Daoy (cell line): ENCODE measurements at regions not wholly inside any gene's neighbourhood (a gene's known extent, or its start where the extent isn't known, plus 50 kb on each side); places are given as distances from the start of the nearest gene placed in this dataset.

Experiments
- DNase-seq: peaks from one replicate; pipeline ENCODE4 v3.0.0-alpha.2; 2015; ENCODE audit warnings: low read depth

GRCh38 chr13:73850104-73850873, 283.9 kb downstream of the KLF12 start:
- no peak for DNase-seq

- peak; percentile 9 for DNase-seq
Observed at GRCh38 chr13:73849292-73849691, 284.9 kb downstream of the KLF12 start.

- no peak for DNase-seq
Observed at GRCh38 chr13:73844986-73845385, 289.2 kb downstream of the KLF12 start.

DNA sequence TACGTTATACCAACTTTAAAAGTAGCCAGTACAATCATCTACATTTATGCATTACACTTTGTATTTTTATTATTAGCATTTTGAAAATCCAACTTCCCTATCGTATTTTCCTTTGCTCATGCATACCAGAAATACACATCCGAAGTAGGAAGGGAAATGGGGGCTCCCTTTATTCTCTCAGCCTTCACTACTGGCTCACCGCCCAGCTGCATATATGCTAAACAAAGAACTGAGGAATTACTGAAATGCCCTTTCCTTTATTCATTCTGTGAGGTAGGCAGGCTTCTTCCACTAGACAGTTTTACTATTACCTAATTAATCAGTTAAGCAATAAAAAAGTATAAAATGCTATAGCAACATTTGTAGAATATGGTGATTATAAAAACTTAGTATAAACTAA, 291.6 kb downstream of the KLF12 start:
- DNase-seq: no peak

DNA sequence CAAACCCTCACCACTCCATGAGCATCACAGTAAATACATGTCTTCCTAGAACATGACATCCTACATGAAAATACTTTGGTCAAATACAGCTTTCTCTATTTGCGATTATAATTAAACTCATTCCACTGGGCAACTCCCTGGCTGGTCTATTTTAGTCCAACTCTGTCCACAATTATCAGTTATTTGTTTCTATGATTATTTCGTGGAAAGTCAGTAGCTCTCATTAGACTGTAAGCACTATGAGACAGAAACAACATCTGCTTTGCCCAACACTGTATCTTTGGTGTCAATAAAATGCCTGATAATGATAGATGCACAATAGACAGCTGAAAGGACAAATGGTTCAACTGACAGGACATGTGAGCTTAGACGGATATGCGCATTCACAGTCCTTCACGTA, 292.0 kb downstream of the KLF12 start:
- DNase-seq: no peak

- no peak for DNase-seq
Observed at GRCh38 chr13:73837147-73837546, 297.1 kb downstream of the KLF12 start.

- DNase-seq: peak; percentile 5
Observed at GRCh38 chr13:73835138-73835721, 299.0 kb downstream of the KLF12 start.

- no peak for DNase-seq
Observed at GRCh38 chr13:73833325-73834070, 300.7 kb downstream of the KLF12 start.

- DNase-seq: no peak
Observed at GRCh38 chr13:73832825-73833224, 301.4 kb downstream of the KLF12 start.

GRCh38 chr13:73832128-73832588, 302.0 kb downstream of the KLF12 start:
- DNase-seq: no peak

GRCh38 chr13:73829416-73829815, 304.8 kb downstream of the KLF12 start:
- no peak for DNase-seq

- no peak for DNase-seq
Observed at GRCh38 chr13:73828811-73829210, 305.4 kb downstream of the KLF12 start.

DNA sequence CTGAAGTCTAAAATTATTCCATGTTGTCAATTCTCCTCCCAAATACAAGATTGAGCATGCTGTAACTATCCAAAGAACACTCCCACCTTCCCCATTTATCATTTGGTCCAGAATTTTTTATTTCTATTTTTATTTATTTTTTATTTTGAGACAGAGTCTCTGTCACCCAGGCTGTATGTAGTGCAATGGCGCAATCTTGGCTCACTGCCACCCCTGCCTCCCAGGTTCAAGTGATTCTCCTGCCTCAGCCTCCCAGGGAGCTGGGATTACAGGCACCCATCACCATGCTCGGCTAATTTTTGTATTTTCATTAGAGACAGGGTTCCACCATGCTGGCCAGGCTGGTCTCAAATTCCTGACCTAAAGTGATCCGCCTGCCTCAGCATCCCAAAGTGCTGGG, 306.8 kb downstream of the KLF12 start:
- no peak for DNase-seq

DNA sequence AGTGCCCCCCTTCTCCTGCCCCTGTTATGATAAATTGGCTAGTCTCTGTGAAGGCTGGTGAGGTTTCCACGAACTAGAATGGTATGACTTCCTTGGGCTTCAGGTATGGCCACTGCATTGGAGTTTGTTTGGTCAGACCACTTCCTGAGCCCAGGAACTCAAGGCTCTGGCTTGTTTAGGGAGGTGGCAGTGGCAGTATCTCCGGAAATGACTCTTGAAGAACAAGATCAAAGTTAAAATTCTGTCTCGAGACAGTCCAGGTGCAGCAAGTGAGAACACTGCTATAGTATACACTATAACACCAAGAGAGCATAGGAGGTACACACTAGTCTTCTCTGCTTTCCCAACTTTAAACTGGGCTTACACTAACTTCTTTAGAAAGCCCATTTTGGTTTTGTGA, 309.1 kb downstream of the KLF12 start:
- no peak for DNase-seq

DNA sequence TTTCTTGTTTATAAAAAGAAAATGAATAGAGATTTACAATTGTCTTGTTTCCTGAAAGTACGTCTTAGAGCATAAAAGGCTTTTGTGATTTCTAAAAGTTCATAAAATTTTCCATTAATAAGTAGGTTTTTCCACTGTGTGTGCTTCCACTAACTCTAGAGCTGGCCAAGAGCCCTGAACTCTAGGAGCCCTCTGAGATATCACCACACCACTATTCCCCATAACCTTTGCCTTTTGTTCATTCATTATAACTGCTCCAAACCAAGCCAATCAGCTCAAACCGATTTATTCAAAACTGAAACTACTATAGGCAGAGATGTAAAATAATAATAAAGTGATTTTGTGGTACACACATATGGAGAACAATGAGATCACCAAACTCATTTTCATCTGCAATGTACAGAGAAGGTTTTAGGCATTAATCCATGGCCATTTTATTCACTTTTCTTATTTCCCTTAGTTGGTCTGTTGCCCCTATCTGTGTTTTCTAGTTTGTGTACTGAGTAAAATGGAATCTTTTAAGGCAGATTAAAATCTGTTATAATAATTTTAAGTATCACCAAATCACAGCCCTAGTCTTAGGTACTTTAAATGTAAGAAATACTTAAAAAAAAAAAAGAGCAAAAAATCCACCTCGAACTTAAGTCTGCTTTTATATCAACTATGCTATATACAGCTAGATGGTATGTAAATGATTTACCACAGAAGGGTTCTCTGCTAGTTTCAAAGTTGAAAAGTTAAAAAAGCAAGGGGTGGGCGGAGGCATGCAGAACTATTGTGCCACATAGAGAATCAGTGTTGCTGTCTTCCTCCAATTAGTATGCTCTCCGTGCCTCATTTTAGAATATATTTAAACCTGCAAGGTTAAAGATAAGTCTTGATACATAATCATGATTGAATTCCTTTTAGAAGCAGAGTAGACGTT, 311.3 kb downstream of the KLF12 start:
- DNase-seq: no peak

DNA sequence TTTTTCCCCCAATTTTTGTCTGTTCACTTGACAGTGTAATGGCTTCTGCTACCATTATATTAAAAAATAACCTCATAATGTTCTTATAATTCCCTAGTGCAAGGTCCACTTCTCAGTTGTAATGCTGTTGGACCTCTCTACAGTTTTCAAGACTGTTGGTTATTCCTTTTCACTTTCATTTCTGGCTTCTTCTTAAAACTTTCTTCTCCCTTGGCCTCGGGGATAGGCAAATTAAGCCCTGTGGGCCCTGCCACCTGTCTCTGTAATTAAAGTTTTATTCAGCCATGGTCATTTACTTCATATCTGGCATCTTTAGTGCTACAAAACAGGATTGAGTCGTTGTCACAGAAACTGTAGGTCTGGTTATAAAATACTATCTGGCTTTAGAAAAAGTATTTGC, 313.5 kb downstream of the KLF12 start:
- no peak for DNase-seq

DNA sequence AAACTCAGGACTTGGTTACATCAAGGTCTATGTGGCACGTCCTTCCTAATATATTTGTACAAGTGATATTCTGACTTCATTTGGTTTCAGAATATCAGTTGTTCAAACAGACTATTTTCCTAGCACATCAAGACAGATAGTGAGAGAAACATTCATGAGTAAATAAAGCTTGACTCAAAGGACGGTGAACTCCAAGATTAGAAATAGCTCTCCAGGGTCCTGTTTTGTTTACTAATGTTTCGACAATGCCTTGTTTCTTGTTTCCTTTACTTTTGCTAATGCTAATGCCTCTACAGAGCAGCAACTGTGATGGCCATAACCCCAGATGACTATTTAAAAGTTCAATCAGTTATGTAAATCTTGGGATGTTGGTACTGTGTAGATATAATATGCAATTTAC, 313.9 kb downstream of the KLF12 start:
- no peak for DNase-seq

GRCh38 chr13:73819711-73820110, 314.5 kb downstream of the KLF12 start:
- no peak for DNase-seq

DNA sequence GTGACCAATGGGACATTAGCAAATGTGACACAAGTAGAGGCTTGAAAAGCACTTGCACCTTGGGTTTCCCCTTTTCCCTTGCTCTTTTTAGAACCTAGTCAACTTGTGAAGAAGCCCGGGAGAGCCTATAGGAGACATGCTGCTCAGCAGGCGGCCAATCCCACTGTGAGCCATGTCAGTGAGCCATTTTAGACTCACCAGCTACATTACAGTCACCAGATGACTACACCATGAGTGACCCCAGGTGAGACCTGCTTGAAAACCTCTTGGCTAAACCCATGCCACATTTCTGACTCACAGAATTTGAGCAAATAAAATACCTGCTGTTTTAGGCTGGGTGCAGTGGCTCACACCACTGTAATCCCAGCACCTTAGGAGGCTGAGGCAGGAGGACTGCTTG, 317.5 kb downstream of the KLF12 start:
- DNase-seq: peak; percentile 2

DNA sequence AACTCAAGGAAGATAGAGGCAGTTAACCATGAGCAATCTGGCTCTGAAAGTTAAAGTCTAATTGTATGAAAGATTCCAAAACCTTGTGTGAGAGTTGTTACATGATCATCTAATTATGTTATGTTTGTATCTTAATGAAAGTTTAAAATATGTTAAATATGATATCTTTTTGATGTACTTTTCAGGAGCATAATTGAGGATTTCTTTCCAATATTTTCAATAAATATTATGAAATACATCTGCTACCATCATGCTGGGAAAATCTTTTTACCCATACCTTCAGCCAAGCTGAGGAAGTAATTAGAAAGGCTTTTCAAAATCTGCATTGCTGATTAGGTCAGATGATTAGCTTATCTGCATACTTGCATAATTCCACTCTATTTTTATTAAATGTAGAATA, 318.4 kb downstream of the KLF12 start:
- no peak for DNase-seq

- no peak for DNase-seq
Observed at GRCh38 chr13:73810647-73811046, 323.6 kb downstream of the KLF12 start.

DNA sequence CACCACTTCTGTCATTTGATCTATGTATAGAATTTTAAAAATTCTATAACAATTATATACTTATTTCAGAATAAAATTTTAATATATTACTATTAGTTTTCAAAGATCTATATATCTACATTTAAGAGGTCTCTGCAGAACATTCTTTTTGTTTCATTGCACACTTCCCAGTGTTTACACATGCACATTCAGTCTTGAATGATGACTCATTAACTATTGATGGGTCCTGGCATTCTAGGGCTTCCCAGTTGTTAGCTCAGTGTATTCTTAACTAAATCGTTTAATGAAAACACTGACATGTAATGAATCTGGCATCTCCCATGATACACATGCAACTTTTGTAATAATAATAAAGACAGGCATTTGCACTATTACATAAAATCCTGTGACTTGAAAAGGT, 324.6 kb downstream of the KLF12 start:
- no peak for DNase-seq
